ENCODE measurements at regions not wholly inside any gene's neighbourhood (a gene's known extent, or its start where the extent isn't known, plus 50 kb on each side); places are given as distances from the start of the nearest gene placed in this dataset.
A peak's percentile ranks its signal among the peaks of the same experiment; 100 is the strongest.
"Not testable (repeated sequence)": the region's sequence is repeated elsewhere in the genome, so short reads cannot be mapped to it uniquely, and the experiment has no call there.

DNA sequence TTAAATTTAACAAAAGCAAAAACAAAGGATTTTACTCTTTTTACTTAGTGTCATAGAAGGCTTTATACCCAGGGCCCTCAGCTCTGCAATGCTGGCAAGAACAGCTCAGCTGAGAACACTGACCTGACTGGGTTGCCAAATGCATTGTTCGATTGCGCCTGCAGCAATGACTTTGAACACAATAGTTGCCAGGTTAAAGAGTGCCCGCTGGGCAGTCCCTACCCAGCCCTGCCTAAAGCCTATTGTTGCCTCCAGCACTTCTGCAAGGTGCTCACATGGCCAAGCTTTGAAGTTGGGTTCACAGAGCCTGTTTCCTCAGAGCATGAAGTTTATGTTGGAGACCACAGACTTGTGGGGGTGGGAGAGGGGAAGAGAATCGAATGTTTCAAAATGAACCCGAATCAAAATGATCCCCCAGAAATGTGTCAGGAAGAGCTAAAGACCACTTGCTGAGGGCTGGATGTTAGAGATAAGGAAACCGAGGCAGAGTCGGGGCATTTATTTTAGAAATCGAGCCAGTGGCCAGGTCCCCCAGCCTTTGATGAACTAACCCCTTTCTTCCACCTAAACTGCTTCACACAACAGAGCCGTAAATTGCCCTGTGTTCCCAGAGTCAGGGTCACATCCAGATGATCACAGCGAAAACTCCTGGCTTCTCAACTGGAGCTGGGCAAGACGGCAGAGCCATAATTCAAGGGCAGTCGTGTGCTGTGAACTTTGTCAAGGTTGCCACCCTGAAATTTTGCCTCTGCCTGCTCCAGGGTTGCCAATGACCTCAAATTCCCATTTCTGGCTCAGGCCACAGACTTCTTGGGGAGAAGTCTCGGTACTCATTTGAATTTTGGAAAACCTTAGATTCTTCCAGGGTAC lies 55.0 kb downstream of the FOXA2 start:
- DNase-seq (ENCODE audit: low spot score): no peak

GRCh38 chr20:22526512-22527012 lies 57.8 kb downstream of the FOXA2 start:
- DNase-seq (ENCODE audit: low spot score): no peak

GRCh38 chr20:22525821-22526220 lies 58.6 kb downstream of the FOXA2 start:
- DNase-seq (ENCODE audit: low spot score): no peak

- no peak for DNase-seq (ENCODE audit: low spot score)
These were observed 59.1 kb downstream of the FOXA2 start for GRCh38 chr20:22525069-22525820.

DNA sequence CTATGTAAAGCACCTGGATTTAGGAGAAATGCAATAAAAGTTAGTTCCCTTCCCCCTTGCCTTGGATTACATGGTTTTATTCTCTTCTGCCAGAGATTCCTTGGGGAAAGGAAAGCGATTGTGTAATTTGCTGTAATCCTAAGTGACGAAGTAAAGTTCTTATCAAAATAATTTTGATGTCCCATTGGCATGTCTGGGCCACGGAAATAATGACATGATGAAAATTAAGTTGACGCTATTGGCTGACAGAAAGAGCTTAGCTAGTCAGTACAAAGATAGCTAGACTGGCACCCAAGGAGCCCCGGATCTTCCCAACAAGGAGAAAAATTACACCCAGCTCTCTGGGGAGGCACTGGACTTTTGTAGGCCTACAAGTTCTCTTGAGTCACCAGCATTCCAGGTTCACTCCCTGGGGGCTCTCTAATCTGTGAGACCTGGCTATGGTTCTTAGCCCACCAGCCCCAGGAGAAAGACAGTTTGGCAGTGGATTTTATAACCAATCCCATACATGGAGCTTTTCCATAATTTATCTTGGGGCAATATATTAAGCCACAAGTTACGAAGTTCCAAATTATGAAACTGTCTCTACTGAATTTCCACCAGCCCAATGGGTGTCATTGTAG lies 59.9 kb downstream of the FOXA2 start:
- no peak for DNase-seq (ENCODE audit: low spot score)

GRCh38 chr20:22523499-22524392 lies 60.6 kb downstream of the FOXA2 start:
- peak; percentile 29 for DNase-seq (ENCODE audit: low spot score)

DNA sequence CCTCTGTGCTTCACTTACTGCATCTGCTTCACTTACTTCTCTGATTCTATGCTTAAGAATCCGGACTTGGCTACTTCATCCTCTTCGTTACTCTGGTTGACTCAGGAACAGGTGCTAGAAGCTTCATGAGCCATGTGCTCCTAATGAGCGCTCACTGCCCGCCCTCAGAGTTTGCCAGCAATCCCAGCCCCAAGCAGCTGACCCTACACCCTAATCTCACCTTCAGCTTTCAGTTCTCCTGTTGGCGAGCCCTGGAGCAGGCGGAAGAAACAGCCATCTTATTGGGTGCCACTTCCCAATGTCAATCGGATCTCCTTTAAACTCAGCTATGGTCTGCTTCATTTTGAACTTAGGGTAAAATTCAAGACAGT lies 61.3 kb downstream of the FOXA2 start:
- no peak for DNase-seq (ENCODE audit: low spot score)

GRCh38 chr20:22522701-22523100 lies 61.7 kb downstream of the FOXA2 start:
- DNase-seq (ENCODE audit: low spot score): no peak

GRCh38 chr20:22521940-22522339 lies 62.4 kb downstream of the FOXA2 start:
- DNase-seq (ENCODE audit: low spot score): not testable (repeated sequence)

DNA sequence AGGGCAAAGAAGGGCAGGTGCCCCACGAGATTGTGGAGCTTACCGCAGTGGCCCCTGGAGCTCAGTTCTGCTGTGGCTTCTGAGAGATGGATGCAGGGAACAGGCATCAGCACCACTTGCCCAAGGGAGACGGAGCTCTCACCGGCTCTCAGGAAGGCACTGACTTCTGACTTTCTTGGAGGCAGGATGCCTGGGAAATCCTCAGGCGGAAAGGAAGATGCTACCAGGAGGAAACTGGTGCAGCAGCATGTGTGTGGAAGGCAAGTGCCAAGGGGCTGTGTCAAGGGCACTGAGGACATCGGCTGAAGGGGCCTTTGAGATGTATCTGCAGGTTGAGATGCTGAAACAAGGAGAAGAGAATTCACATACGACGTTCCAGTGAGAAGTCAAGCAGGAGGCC lies 64.0 kb downstream of the FOXA2 start:
- DNase-seq (ENCODE audit: low spot score): no peak

GRCh38 chr20:22515264-22515663 lies 69.1 kb downstream of the FOXA2 start:
- DNase-seq (ENCODE audit: low spot score): no peak

GRCh38 chr20:22513574-22513973 lies 70.8 kb downstream of the FOXA2 start:
- DNase-seq (ENCODE audit: low spot score): no peak

DNA sequence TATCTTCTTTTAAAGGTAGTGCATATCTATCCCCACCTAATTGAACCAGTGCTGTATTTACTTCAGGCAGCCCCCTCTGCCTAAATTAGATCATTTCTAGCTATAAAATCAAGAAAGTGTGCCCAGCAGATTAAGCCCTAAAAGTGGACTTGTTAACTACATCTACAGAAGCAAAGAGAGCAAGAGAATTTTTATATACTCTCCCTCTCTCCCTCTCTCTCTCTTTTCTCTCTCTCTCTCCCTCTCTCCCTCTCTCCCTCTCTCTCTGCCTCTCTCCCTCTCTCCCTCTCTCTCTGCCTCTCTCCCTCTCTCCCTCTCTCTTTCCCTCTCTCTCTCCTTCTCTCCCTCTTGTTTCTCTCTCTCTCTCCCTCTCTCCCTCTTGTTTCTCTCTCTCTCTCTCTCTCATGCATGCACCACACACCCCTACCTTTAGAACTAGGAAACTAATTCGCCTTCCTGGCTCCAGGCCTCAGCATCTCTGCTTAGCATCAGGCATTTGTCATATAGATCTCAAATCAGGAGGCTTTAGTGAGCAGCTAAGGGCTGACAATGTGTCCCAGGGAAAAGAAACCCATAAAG lies 71.4 kb downstream of the FOXA2 start:
- no peak for DNase-seq (ENCODE audit: low spot score)

GRCh38 chr20:22511943-22512910 lies 72.1 kb downstream of the FOXA2 start:
- peak; percentile 77 for DNase-seq (ENCODE audit: low spot score)

- DNase-seq (ENCODE audit: low spot score): no peak
These were observed 74.6 kb downstream of the FOXA2 start for GRCh38 chr20:22509843-22510147.

DNA sequence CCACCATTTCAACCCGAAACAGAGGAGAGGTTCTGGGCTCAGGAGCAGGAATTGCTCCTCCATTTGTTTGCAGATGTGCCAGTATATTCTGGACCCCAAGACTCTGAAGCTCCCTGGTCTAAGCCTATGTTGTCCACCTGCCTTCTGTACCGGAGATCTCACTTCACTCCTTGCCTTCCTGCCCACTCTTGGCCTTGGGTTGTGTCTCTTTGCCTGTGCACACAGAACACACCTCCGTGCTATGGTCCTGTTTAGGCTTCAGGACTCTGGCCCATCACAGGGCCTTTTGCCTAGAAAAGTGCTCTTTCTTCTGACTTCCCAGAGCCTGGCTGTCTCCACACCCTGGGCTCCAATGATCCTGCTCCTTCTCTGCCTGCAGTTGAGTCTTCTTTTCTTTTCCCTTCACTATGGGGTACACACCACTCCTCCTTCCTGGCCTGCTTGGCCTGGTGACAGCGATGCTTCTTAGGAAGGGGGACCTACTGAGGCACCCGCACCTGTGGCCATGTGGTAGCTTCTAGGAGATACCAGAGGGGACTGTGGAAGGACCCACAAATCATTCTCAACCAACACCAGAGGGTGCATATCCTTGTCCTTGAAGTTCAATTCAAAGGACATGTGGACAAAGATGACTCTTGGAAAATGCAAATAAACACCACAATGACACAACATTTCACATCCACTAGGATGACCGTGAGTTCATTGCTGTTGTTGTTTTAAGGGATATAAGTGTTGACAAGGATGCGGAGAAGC lies 75.1 kb downstream of the FOXA2 start:
- no peak for DNase-seq (ENCODE audit: low spot score)

DNA sequence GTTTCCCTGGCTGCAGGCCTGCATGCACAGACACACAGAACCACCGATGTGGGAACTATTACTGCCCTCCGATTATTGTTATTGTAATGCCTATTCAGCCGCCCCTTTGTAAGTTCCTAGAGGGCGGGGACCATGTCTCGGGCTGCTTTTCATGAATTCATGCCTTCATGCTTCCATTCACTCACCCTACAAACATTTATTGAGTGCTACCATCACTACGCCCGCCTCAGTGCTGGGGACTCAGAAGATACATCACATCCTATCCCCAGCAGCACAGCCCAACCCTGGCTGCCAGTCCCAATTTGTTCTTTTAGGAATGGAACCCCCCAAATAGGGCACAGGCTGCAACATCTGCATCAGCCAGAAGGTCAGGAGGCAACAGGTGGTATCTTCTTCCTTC lies 75.9 kb downstream of the FOXA2 start:
- no peak for DNase-seq (ENCODE audit: low spot score)

GRCh38 chr20:22507240-22507961 lies 77.0 kb downstream of the FOXA2 start:
- no peak for DNase-seq (ENCODE audit: low spot score)

DNA sequence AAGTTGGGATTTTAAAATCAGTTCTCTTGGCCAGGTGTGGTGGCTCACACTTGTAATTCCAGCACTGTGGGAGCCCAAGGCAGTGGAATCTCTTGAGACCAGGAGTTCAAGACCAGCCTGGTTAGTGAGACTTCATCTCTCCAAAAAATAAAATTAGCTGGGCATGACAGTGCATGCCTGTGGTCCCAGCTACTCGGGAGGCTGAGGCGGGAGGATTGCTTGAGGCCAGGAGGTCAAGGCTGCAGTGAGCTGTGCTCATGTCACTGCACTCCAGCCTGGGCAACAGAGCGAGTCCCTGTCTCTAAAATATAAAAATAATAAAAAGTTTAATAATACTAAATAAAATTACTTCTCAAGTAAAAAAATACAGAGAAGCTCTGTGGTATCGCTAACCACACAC lies 77.5 kb downstream of the FOXA2 start:
- no peak for DNase-seq (ENCODE audit: low spot score)

Data from LoVo (cell line).